D341Med (cell line): ENCODE measurements at regions not wholly inside any gene's neighbourhood (a gene's known extent, or its start where the extent isn't known, plus 50 kb on each side); places are given as distances from the start of the nearest gene placed in this dataset.
A peak's percentile ranks its signal among the peaks of the same experiment; 100 is the strongest.

Source experiments
- DNase-seq: peaks from one replicate; pipeline ENCODE4 v3.0.0; 2012; ENCODE audit warnings: low spot score

- DNase-seq = no peak
These were observed 153.3 kb upstream of the NECTIN1 start for GRCh38 chr11:119882316-119882715.

- DNase-seq = no peak
These were observed 151.9 kb upstream of the NECTIN1 start for GRCh38 chr11:119880873-119881272.

GRCh38 chr11:119880143-119880542 is 151.1 kb upstream of the NECTIN1 start:
- no peak for DNase-seq

DNA sequence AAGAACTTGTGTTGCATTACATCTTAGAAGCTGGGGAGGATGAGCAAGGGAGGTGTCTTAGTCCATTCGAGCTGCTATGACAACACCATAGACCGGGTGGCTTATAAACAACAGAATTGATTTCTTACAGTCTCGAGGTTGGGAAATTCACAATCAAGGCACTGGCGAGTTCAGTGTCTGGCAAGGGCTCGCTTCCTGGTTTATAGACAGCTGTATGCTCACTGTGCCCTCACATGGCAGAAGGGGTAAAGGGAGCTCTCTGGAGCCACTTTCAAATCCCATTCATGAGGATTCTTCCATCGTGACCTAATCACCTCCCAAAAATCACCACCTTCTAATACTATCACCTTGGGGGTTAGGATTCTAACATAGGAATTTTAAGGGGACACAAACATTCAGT is 150.0 kb upstream of the NECTIN1 start:
- DNase-seq = no peak

DNA sequence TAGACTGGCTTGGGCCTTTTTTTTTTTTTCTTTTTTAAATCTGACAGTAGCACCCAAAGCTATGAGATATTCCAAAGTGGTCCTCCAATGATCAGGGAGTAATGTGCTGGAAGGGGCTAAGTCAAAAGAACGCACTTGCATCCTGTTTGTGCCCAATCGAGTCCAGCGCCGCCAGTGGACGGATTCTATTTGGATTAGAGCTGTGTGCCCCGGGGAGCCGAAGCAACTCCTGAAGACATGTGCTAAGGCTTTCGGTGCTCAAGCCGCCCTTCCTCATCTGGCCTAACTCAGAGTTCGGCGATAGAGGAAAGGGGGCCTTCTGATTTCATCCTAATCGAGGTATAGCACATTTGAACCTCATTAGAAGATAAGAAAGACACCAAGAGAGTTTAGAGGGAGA is 147.8 kb upstream of the NECTIN1 start:
- no peak for DNase-seq

DNA sequence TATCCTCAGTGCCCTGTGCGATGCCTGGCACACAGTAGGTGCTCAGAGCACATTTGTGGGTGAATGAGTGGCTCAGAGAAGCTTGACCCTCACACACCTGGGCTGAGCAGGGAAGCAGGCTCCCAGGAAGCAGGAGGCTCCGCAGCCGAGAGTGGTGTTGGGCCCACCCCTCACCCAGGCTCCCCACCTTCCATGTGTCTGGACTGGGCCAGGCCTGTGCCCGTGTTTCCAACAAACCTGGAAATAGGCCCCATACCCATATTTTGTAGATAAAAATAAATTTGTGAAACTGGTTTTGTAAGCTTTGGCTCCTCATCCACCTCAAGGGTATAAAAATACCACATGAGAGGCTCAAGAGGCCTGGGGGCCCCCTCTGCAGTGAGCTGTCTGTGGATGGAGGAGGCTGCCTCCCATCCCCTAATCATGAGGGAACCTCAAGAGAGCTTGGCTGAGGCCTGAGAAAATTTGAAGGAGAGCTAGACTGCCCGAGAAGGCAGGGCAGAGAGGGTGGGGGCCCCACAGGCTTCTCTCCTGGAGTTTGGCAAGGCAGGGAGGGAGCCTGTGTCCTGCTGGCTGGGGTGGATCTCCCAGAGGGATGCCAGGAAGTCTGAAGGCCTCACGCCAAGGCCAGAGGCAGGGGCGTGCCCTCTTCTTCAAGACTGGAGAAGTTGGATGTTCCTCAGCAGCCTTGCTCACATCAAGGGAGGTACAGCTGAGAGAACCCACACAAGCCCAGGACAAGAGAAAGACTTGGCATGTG is 147.0 kb upstream of the NECTIN1 start:
- DNase-seq = no peak

- no peak for DNase-seq
These were observed 145.7 kb upstream of the NECTIN1 start for GRCh38 chr11:119874660-119875238.

DNA sequence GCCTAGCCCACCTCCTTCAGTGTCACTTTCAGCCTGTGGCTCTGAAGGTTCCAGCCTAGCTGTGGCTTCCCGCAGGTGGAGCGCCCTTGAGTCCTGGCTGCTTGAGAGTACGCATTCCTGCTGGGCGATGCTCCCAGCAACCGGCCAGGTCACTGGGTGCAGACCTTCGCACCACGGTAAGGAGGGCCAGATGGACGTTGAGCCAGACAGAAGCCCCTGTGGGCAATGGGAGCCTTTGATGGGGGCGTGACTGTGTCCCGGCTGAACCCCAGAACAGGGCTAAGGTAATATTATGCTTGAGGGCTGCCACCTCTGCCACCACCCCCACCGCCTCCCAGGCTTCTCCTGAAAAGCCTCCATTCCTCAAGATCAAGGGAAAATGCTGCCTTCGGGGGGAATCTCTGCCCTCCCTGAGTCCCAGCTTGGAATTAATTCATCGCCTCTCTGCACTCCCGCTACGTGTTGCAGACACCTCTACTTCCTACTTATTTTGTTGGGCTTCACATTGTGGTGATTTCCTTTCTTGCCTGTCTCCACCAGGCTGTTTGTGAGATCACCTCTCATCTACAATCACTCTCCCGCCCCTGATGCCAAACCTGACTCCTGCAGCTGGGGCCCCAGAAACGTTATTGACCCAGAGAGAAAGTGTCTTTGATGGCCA is 144.9 kb upstream of the NECTIN1 start:
- DNase-seq = no peak

- DNase-seq = no peak
These were observed 143.8 kb upstream of the NECTIN1 start for GRCh38 chr11:119872611-119873310.

DNA sequence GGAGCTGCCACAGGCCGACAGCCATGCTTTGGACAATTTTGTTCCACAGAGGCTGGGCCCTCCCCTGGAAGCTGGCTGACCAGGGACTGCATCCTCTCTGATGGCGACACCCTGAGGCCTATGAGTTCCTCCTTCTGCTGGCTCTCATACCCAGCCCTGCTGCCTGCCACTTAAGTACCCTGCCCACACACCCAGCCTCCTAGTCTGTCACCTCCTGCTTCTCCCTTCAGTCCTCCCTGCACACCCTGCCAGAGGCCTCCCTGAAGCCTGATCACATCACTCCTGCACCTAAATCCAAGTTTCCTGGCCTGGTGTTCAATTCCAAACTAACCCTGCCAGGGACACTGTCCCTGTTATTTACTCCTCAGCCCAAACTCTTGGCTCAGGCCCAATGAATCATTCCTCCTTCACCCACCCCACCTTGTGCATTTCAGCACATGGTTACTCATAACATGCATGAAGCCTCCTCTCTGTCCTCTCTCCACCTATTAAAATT is 136.7 kb upstream of the NECTIN1 start:
- DNase-seq = no peak

- DNase-seq = no peak
These were observed 135.8 kb upstream of the NECTIN1 start for GRCh38 chr11:119864836-119865235.

DNA sequence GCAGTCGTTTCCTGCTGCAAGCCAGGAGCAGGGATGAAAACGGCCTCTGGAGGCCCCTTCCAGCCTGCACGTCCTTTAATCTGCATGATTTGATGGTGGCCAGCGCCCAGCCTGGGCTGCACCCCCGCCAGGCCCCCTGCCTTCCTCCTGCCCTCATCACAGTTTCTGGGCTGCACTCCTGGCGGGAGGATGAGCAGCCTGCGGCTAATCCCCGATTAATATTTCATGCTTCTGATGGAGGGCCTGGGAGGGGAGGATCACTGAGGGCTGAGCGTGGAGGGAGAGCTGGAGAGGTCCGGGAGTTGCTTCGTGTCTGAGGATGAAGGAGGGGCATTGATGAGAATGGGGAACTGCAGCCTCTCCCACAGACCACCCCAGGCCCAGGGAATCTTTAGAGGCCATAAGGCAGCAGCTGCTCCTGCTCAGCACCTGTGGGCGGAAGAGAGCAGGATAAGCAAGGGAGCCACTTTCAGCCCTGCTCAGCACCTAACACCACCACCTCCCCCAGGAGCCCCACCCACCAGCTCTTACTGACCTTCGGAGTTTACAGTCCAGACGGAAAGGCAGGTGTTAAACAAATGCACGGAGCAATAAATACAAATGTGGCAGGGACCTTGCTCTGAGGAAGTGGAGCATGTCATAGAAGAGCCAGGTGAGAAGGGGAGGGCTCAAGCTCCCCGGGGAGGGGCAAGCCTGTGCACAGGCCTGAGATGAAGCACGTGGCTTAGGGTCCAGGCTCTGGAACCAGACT is 135.0 kb upstream of the NECTIN1 start:
- DNase-seq = peak; percentile 88

DNA sequence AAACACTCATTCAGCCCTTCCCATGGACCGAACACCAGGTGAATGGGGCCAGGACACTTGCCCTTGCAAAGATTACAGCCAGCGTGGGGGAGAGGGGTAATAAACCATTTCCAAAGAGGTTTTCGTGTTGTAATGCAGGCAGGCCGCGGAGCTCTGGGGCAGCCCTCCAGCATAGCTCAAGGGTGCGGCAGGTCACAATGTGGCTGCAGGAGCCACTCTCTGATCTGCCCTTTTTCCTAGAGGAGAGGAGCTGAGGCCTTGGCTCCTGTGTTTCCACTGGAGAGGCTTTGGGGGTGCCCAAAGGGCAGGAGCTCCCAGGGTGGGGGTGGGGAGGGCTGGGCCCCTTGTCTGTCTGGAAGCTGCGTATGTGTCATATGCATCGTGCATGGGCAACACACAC is 134.2 kb upstream of the NECTIN1 start:
- DNase-seq = no peak

GRCh38 chr11:119861160-119861559 is 132.2 kb upstream of the NECTIN1 start:
- DNase-seq = no peak

- DNase-seq = no peak
These were observed 131.6 kb upstream of the NECTIN1 start for GRCh38 chr11:119860561-119861094.

- no peak for DNase-seq
These were observed 130.7 kb upstream of the NECTIN1 start for GRCh38 chr11:119859684-119860083.

- DNase-seq = no peak
These were observed 129.3 kb upstream of the NECTIN1 start for GRCh38 chr11:119858288-119858687.

DNA sequence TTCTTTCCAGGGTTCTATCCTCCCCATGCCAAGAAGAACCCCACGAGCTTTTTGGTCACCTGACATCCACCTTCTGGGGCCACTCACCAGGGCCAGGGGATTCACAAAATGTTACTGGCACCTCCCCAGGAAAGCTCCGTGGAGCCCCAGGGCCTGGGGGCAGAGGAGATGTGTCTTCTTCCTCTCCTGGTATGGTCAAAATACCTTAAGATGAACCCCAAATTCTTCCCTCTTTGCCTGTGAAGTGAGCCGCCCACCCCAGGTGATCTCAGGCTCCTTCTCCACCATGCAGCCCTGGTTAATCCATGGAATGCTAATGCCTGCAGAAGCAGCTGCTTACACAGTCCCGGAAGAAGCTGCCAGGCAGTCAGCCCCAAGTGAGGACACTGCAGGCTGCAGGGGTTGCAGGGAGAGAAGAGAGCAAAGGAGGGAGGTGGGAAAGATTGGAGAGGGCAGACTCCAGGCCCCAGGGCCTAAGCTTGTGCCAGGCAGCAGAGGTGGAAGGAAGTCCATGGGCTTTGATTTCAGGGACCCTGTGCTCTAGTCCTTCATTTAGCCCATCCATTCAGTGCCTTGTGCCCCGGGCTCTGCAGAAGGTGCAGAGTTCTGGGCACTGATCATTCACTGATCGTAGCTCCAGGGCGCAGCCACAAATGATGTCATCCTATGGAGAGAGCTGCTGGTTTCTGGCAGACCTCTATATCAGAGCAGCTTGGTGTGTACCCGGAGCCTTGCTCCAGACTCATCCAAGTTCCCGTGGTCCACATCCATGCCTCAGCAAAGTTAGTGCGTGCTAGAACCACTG is 127.9 kb upstream of the NECTIN1 start:
- no peak for DNase-seq

GRCh38 chr11:119855066-119855465 is 126.1 kb upstream of the NECTIN1 start:
- DNase-seq = no peak

DNA sequence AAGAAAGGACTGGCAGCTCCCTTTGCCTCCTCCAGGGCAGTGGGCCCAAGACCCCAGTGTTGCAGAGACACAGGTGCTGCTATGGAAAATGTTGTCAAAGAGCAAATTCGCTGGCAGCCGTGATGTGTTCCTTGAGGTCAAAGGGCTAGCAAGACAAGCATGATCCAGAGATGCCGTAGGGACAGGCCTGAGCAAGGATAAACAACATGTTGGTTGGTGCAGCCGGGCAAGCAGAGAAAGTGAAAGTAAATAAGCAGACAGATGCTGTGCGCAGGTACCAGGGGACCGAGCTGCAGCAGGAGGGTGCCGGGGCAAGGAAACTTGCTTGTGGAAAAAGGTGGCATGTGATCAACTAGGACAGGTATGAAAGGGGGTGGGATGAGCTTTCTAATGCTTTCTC is 125.5 kb upstream of the NECTIN1 start:
- DNase-seq = no peak
